OCI-LY3 (cell line): ENCODE measurements at regions not wholly inside any gene's neighbourhood (a gene's known extent, or its start where the extent isn't known, plus 50 kb on each side); places are given as distances from the start of the nearest gene placed in this dataset.

ENCODE experiments used
- CTCF ChIP-seq: fragments of 200-600, 300-600 bp; sonication (generic); IDR thresholded peaks from 2 replicates; pipeline ENCODE4 v1.5.1; 2014; ENCODE audit warnings: antibody characterized with exemption, low read length, low read depth
- EZH2phosphoT487 ChIP-seq: fragments of 200-600 bp; shearing (Covaris generic); IDR thresholded peaks from 2 replicates; pipeline ENCODE4 v1.6.1; 2018; ENCODE audit warnings: antibody characterized with exemption, mixed run types, low read depth

GRCh38 chr13:22081430-22081829, 410.6 kb downstream of the FGF9 start:
- TF ChIP-seq CTCF (no peak), EZH2phosphoT487 (no peak)
